ENCODE measurements at regions not wholly inside any gene's neighbourhood (a gene's known extent, or its start where the extent isn't known, plus 50 kb on each side); places are given as distances from the start of the nearest gene placed in this dataset.
"Not testable (repeated sequence)": the region's sequence is repeated elsewhere in the genome, so short reads cannot be mapped to it uniquely, and the experiment has no call there.

GRCh38 chr2:37758141-37758601, 86.7 kb upstream of the CDC42EP3 start:
- not testable (repeated sequence) for TF ChIP-seq CTCF (IDR thresholded peaks at IDR 0.05; ENCODE audit: insufficient read depth, low read depth, low read length); EZH2 (IDR thresholded peaks at IDR 0.05; ENCODE audit: insufficient read depth, low read length)
